Fibroblast of skin of right biceps (primary cell): ENCODE measurements at regions not wholly inside any gene's neighbourhood (a gene's known extent, or its start where the extent isn't known, plus 50 kb on each side); places are given as distances from the start of the nearest gene placed in this dataset.

ENCODE experiments used
- DNase-seq: peaks from one replicate; pipeline ENCODE4 v3.0.0-alpha.2; 2013

DNA sequence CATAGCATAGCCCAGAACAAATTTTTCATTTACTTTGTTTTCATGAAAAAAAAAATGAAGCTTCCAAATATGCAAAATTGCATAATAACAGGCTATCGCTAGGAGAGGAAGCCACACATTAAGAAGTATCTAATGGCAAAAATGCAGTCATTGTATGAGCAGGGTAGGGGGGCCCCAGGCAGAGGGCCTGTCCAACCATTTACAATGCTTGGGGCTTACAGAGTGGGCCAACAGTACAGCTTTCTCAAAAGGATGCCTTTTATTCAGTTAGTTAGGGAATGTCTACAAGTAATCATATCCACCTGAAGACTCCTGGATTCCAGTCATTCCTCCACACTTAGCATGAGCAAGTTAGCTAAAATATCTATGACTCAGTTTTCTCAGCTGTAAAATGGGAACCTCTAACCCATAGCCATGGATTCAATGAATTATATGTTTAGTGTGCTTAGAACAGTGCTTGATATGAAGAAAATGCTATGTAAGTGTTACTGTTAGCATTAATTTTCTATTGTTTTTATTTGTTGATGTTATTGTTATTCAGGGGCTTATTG, 117.7 kb downstream of the GAS1 start:
- DNase-seq = peak; percentile 46

DNA sequence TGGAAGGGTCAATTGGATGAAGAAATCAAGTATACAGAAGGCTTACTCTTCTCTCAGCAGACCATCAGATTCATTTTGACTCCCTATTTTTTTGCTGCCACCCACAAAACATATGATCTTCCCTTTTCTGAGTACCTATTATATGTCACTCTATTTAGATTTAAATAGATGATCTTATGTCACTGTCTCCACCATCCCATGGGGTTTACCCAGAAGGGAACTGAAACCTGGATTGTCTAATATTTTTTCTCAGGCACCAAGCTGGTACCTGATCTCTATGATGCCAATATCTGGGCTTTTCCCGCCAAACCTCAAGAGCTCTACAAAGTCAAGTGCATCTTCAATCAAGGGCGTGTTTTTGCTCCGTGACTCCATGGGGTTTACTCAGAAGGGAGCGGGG, 118.7 kb downstream of the GAS1 start:
- DNase-seq = no peak

DNA sequence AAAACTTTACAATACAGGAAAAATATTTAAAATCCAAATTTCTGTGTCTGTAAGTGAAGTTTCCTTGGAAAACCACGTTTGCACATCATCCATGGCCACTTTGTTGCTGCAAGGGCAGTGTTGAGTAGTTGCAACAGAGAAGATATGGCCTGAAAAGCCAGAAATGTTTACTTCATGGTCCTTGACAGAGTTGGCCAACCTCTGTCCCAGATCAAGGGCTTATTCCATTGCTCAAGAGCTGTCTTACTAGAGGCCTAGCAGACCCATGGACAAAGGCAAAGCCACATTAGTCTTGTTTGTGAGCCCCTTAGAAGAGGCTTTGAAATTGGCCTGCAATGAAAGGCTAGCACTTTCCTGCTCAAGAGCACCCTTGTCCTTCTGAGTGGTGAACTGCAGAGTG, 119.4 kb downstream of the GAS1 start:
- DNase-seq = no peak

DNA sequence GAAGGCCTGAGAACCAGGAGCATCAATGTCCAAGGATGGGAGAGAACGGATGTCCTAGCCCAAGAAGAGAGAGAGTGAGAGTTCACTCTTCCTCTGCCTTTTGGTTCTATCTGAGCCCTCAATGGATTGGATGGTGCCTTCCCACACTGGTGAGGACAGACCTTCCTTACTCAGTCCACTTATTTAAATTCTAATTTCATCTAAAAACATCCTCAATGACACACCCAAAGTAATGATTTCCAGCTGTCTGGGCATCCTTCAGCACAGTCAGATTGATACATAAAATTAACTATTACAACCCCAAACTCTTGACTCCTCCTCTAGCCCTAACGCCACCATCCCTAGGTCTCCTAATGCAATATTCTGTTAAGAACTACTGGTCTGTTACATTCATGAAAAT, 122.0 kb downstream of the GAS1 start:
- no peak for DNase-seq

DNA sequence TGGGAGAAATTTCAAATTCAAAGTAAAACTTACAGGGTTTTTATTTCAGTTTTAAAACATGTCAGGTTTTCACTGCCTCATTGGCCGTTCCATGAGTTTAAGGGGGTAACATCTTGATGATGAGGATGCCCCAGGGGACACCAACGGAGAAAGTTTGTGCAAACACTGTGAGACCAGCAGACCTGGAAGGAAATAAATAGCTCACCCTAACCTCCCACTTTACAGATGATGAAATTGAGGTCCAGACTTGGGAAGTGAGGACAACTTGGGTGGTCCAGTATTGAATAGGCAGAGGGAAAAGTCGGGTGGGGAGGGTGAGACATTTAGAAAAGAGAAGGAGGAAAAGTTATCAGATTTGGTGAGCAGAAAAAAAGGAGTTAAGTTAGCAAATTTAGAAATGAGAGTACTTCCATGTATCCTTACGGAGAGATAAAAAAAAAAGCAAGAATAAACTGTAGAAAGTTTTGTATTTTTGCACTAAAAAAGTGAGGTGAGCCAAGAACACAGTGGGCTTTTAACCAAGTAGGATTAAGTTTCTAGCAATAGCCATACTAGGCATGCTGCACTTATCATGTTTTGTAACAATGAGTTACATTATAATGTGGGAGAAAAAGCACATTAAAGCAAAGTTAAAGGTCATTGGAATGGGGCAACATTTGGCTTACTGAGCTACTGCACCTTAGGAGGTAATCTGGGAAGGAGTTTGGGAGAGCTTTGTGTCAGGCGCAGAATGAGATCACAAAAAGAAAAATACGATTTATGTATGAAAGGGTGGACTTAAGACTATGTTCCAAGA, 125.1 kb downstream of the GAS1 start:
- DNase-seq = peak; percentile 24

DNA sequence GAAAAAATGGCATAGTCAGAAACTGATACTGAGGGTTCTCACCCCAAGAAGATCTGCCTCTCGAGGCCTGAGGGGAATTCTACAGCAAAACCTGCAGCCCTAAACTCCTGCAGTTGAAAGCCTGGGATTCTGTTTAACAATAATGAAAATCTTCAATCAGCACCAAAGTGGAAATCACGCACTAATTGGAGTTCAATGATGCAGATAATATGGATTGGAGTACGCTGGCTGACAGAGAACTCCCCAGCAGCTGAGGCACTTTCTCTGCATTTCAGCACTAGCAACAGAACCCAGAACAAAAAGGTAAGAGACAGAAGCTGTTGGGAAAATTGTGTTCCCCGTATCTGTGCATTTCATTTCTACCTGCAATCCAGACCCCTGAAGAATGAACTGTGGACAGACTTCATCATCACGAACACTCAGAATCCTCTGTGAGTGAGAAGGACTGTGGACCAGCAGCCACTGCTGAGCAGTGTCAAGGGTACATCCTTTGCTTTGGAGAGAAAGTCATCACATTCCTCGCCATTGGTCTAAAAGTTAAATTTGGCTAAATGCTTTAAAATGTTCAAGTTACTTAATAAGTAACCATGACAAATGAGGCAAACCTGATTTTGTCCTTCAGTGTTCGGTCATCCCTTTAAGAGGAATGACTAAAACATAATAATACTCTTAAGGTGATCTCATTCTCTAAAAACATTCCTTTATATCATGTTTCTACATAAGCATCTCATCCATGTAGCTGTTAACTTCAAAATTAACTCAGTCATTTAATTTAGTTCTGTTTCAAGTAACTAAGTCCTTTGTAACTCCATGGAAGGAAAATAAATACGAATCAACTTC, 126.1 kb downstream of the GAS1 start:
- DNase-seq = peak; percentile 61

DNA sequence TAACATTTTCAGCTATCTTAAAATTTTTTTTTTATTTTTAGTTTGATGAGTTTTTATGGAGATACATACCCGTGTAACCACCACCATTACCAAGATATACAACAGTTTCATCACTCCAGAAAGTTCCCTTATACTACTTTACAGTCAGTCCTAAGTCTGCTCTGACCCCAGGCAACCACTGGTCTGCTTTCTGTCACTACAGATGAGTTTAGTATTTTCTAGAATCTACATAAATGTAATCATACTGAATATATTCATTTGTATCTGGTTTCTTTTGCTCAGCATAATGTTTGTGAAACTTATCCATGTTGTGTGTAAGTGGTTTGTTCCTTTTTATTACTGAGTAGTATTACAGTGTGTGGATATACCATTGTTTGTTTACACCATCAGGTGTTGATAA, 127.8 kb downstream of the GAS1 start:
- DNase-seq = no peak

DNA sequence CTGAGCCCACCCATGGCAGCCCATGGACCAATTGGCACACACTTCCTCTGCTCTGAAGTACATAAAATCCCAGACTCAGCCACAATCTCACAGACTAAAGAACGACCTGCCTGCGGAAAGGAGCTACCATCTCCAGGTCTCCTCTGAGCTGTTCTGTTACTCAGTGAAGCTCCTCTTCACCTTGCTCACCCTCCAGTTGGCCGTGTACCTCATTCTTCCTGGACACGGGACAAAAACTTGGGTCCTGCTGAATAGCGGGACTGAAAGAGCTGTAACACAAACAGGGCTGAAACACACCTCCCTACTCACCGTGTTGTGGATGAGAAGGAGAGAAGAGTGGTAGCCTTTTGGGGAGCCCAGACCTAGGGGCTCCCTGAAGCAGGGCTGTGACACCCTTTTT, 128.7 kb downstream of the GAS1 start:
- no peak for DNase-seq

DNA sequence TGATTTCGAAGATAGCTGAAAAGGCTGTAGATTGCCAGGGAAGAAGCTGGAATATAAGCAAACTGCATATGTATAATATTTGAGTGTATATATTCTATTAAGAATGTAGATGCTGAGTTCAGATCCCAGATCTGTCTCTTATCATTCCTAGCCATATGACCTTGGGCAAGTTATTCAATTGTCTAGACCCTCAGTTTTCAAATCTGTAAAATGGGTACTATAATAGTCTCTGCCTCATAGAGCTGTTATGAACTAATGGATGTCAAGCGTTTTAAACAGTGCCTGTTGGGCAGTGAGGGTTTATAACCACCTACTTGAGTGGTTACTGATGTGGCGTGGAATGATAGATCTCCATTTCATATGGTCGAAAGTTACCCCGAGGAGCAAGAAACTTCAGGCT, 130.4 kb downstream of the GAS1 start:
- no peak for DNase-seq

DNA sequence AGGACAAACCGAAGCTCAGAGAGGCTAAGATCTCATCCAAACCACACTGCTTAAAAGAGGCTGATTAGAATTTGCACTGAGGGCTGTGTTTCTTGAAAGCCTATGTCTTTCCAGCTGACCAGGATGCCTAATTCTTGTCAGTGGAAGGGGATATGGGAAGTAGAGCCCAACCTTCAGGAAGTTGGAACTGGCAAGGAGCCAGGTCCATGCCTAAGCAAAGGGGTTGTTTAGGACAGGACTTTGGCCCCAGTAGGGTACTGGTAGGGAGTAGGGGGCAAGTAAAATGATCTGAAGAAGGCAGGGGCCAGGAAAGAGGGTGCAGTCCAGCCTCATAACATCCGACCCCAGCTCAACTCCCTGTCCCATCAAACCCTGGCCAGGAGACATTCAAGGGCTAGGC, 130.9 kb downstream of the GAS1 start:
- no peak for DNase-seq

DNA sequence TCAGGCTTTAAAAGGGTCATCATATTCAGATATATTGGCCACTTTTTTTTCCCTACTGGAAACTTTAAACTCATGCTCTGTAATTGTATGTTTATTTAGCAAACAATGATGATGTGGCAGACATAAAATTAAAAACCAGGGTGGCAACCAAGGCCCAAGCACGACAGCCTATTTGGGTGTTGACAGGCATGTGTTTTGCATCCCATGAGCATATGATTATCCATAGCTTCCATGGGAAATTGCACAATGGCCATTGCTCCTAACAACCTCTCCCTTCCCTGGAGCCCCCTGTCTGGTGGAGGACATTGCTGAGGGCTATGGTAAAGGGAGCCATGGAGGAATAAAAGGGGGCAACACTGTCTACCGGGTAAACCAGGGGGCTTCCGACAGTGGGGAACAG, 134.7 kb downstream of the GAS1 start:
- no peak for DNase-seq

DNA sequence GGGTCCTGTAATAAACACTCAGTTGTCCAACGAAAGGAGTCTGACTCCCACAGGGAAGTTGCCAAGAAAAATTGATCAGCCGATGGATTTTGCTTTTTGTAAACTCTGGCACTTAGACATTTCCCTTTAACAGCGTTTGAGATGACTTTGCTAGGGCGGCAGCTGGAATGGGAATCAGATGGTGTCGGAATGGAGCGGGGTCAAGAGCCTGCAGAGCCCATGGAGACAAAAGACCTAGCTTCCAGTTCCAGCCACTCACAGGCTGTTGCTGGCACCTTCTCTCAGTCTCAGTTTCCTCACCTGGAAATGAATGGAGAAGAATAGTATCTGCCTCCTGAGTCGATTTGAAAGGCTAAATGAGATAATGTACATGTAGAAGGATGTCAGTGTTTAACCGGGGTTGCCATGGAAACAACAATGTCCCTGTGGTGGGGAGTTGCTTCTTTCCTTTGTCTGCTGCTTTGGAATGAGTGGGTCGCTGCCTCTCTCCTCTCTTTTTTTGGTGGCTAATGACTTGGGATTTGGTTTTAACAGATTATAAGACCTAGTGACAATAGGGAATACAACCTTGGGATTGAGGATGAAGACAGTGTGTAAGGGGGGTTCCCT, 137.4 kb downstream of the GAS1 start:
- DNase-seq = no peak

DNA sequence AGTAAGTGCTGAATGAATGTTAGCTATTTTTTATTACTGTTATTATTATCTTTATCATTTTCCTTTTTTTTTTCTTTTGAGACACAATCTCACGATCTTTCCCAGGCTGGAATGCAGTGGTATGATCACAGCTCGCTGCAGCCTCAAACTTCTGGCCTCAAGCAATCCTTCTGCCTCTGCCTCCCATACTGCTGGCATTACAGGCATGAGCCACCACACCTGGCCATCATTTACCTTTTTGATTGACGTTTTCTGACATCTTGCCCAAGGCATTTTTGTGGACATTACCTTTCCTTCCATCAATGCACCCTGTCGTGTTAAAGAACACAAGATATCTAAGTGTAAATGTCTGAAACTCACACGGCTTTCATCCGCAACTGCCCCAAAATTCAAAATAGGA, 138.2 kb downstream of the GAS1 start:
- no peak for DNase-seq

DNA sequence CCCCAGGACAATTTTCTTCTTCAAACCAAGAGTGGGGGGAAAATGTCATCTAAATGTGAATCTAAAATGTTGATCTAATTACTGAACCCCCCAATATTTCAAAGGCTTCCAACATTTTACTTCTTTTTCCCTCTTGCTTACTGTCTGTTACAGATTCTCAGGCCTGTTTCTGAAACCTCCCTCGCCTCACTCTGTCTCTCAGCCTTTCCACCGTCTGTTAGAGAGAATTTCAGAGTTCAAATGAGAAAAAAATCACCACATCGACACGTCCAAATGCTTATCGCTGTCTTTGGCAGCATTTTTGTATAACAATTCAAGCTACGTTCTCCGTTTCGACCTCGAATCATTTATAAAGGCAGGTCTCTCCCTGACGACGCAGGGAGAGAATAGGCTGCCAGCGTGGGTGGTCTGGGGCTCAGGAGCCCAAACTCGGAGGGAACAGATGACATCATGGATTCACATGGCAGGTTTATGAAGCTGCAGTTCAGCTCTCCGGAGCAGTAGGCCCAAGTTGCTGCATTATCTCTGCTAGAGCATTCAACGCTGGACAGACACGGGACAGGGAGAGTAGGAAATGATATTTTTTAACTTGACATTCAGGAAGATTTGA, 139.8 kb downstream of the GAS1 start:
- DNase-seq = peak; percentile 59

DNA sequence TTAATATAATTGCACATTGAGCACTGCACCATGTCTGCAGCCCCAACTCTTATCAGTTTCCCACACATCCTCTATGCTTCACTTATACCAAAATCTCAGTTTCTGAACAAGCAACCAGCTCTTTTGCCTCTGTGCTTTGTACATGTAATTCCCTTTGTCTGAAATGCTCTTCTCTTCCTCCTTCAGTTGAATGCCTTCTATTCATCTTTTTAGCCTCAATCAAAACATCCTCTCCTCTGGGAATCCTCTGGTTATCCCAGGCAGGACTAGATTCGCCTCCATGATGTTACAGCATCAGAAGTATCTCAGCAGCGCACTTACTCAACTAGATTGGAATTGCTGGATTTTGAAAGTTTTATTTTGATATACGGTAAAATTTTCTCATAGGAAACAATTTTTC, 143.3 kb downstream of the GAS1 start:
- no peak for DNase-seq

DNA sequence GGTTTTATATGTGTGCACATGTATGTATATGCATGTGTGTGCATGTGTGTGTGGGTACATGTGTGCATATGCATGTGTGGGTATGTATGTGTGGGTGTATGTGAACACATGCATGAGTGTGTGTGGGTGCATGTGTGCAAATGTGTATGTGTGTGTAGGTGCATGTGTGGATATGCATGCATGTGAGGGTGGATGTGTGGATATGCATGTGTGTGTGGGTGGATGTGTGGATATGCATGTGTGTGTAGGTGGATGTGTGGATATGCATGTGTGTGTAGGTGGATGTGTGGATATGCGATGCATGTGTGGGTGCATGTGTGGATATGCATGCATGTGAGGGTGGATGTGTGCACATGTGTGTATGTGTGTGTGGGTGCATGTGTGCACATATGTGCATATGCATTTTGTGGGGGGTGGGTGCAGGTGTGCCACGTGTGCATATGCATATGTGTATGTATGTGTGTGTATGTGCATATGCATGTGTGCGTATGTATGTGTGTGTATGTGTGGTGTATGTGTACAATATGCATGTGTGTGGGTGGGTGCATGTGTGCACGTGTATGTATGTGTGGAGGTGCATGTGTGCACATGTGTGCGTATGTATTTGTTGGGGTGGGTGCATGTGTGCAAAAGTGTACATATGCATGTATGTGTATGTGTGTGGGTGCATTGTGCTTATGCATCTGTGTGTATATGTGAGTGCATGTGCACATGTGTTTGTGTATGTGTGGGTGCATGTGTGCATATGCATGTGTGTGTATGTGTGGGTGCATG, 144.2 kb downstream of the GAS1 start:
- no peak for DNase-seq

DNA sequence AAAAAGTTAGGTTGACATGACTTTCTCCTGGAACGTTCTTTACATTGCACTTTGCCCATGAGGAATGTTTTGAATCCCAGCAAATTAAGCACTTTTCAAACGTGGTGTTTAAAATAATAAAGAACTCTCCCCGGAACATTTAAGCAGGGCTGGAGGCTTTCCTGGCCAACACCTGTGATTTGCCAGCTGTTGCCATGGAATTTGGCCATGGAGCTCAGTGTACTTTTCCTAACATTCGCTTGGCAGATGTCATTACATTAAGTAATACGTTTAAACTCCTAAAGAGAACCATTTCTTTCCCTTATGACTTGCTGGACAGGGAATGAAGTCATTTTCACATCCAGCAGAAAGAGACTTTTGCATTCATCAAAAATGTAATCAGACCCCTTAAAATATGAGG, 146.1 kb downstream of the GAS1 start:
- peak; percentile 25 for DNase-seq

DNA sequence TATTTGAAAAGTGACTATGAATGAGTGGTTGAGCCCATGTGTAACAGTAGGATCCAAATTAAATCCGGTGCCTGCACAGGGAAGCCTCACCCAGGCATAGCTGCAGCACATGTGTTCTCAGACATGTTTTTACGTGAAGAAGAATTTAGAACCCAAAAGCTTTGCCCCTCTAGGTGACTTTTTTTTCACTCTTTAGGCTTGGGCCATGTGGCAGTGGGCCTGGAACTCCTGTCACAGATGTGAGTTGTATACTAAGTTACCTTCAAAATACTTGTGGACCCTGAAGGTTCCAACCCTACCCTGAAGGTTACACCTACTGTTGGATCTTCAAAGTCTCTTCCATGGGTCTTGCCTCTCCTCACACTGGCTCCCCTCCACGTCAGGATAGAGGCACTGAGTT, 146.6 kb downstream of the GAS1 start:
- DNase-seq = no peak

DNA sequence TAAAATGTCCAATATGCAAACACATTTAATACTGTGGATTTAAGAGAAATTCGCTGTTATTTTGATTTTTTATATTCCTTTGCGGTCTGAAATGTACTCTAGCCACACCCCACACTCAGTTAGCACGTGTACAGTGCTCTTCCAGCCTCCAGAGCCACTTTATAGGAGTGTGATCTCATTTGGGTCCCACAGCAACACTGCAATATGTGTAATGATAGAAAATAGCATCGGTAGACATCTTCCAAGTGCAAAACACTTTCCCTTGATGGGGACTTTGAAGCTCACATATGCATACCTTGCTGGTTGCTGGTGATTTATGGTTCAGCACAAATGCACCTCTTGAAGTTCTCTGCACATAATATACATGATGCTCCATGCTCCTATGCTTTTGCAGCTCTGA, 148.3 kb downstream of the GAS1 start:
- DNase-seq = no peak

DNA sequence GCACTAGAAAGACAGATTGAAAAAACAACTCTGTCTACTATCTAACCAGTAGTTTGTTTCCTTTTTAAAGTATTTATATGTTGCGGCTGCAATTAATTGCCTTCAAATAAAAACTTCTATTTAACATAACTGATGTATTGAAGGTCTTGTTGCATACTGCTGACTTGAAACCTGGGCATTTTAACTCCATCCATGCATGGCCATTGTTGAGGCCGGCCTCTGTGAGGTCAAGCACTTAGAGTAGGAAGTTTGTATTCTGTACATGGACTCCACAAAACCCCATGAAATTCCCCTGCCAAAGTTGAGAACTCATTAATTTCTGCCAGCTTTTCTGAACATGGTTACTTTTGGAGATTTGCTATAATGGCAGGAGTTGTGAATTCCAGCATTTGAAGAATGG, 150.6 kb downstream of the GAS1 start:
- no peak for DNase-seq

DNA sequence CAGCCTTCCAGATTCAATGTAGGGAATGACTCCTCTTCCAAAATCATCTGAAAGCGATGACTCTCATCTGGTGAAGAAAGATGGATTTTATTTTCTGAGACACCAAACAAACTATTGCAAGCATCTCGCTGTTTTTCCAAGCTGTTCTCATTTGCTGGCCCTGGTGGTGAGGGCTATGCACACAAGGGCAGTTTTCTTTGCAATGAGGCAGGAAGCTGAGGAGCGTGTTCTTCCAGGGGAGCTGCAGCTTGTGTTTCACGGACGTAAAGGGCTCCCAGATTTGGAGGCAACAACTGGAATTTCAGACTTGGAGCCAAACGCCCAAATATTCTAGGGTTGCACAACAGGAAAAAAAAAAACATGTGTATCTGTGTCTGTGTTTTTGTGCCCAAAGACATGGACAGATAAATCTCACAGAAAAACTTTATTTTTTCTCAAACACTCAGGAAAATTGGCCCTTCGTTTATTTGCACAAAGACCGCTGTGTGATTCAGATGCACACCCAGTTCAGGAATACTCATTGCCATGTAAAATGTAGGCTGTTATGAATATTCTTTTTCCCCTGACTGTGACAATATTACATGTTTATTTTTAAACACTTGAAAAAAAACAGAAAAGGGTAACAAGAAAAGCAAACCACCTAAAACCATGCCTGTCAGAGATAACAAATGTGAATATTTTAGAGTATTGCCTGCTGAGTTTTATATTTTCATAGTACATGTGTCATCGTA, 151.3 kb downstream of the GAS1 start:
- DNase-seq = peak; percentile 93

DNA sequence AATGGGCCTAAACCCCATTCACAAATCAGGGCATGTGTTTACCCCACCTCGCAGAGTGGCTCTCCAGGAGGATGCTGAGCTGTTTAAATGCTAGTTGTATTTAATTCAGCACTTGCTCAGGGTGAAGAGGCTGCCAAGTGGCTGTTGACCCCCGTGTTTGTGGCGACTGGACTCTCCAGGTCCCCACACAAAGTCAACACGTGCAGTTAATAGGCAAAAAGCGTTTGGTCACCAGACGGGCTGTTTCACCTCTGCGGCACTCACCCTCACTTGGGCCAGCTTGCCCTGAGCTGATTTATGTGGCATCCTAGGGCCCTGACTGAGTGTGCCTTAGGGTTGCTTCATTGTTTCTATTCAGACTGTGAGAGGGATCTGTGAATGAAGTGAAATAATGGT, 152.3 kb downstream of the GAS1 start:
- DNase-seq = no peak
